22Rv1 (cell line): ENCODE measurements at regions not wholly inside any gene's neighbourhood (a gene's known extent, or its start where the extent isn't known, plus 50 kb on each side); places are given as distances from the start of the nearest gene placed in this dataset.

Experiments used
- CTCF ChIP-seq: fragments of 450-650 bp; IDR thresholded peaks from 2 replicates; pipeline ENCODE4 v1.5.1; 2017; ENCODE audit warnings: mild to moderate bottlenecking
- ZFX ChIP-seq: fragments of 450-650 bp; IDR thresholded peaks from 2 replicates; pipeline ENCODE4 v1.6.1; 2017; ENCODE audit warnings: antibody characterized with exemption, borderline replicate concordance

GRCh38 chr12:132393991-132394949 lies 64.9 kb upstream of the GALNT9 start:
- TF ChIP-seq CTCF (no peak), ZFX (no peak)
